ENCODE measurements at regions not wholly inside any gene's neighbourhood (a gene's known extent, or its start where the extent isn't known, plus 50 kb on each side); places are given as distances from the start of the nearest gene placed in this dataset.
"Not testable (repeated sequence)": the region's sequence is repeated elsewhere in the genome, so short reads cannot be mapped to it uniquely, and the experiment has no call there.

- Histone ChIP-seq H3K36me3 (replicated peaks in 1 of 2; ENCODE audit: insufficient read depth in 1 of 2, low read depth in 2 of 2) (no peaks in the 10 kb centered on the region), H3K27ac (no peak overlapping the region), H3K27me3 (no peaks in the 10 kb centered on the region), H3K4me3 (no peak overlapping the region), H3K9me3 (no peaks in the 10 kb centered on the region), H3K4me1 (no peaks in the 10 kb centered on the region)
- ATAC-seq (no peak), DNase-seq (no peak)
- TF ChIP-seq CTCF (IDR thresholded peaks at IDR 0.05) (no peak), POLR2A (IDR thresholded peaks at IDR 0.05) (no peak)
- 51 to 53% methylated on average over 1 of the region's 1 CpG for WGBS, 2 donors
- intact Hi-C loops (cut with DNase I): no loop called here
These were observed 413.0 kb upstream of the CDH9 start for GRCh38 chr5:27451377-27451776.

- ATAC-seq: no peak
- TF ChIP-seq POLR2A (IDR thresholded peaks at IDR 0.05) (no peak), CTCF (IDR thresholded peaks at IDR 0.05) (no peak)
- Histone ChIP-seq H3K36me3 (replicated peaks in 1 of 2; ENCODE audit: insufficient read depth in 1 of 2, low read depth in 2 of 2) (no peaks in the 10 kb centered on the region), H3K4me1 (no peaks in the 10 kb centered on the region), H3K4me3 (no peak overlapping the region), H3K27ac (no peak overlapping the region), H3K9me3 (no peaks in the 10 kb centered on the region), H3K27me3 (no peaks in the 10 kb centered on the region)
- WGBS, 2 donors: 66 to 69% methylated on average over 3 of the region's 3 CpGs
- DNase-seq: no peak
- intact Hi-C loops (cut with DNase I): no loop called here
These were observed 412.2 kb upstream of the CDH9 start for GRCh38 chr5:27450607-27451006.

- DNase-seq; intact Hi-C loops (cut with DNase I); H3K27me3 ChIP-seq; ATAC-seq; H3K4me1 ChIP-seq; H3K36me3 ChIP-seq (replicated peaks in 1 of 2; ENCODE audit: insufficient read depth in 1 of 2, low read depth in 2 of 2); H3K4me3 ChIP-seq; H3K27ac ChIP-seq; H3K9me3 ChIP-seq: not testable (repeated sequence)
- 64 to 87% methylated on average over 12 to 14 of the region's 20 CpGs for WGBS, 2 donors
These were observed 401.0 kb upstream of the CDH9 start for GRCh38 chr5:27439383-27439782.

- TF ChIP-seq CTCF (IDR thresholded peaks at IDR 0.05) (no peak), POLR2A (IDR thresholded peaks at IDR 0.05) (no peak)
- H3K4me3 ChIP-seq: no peak overlapping the region
- 67 to 77% methylated on average over 2 of the region's 2 CpGs for WGBS, 2 donors
- ATAC-seq (no peak), DNase-seq (no peak)
- intact Hi-C loops (cut with DNase I): no loop called here
- no peaks in the 10 kb centered on the region for H3K4me1 ChIP-seq
- no peak overlapping the region for H3K27ac ChIP-seq
- H3K36me3 ChIP-seq (replicated peaks in 1 of 2; ENCODE audit: insufficient read depth in 1 of 2, low read depth in 2 of 2): no peaks in the 10 kb centered on the region
- H3K27me3 ChIP-seq: no peaks in the 10 kb centered on the region
- no peaks in the 10 kb centered on the region for H3K9me3 ChIP-seq
These were observed 399.3 kb upstream of the CDH9 start for GRCh38 chr5:27437594-27438200.

GRCh38 chr5:27434335-27434734 is 395.9 kb upstream of the CDH9 start:
- 51 to 58% methylated on average over 4 of the region's 4 CpGs for WGBS, 2 donors
- ATAC-seq: no peak
- no peak for DNase-seq

More at GRCh38 chr5:27434335-27434734, 395.9 kb upstream of the CDH9 start:
- no peaks in the 10 kb centered on the region for H3K4me1 ChIP-seq
- H3K36me3 ChIP-seq (replicated peaks in 1 of 2; ENCODE audit: insufficient read depth in 1 of 2, low read depth in 2 of 2): no peaks in the 10 kb centered on the region
- no peaks in the 10 kb centered on the region for H3K9me3 ChIP-seq
- no peak overlapping the region for H3K27ac ChIP-seq
- intact Hi-C loops (cut with DNase I): no loop called here
- H3K27me3 ChIP-seq: no peaks in the 10 kb centered on the region
- no peak overlapping the region for H3K4me3 ChIP-seq
- TF ChIP-seq CTCF (IDR thresholded peaks at IDR 0.05) (no peak), POLR2A (IDR thresholded peaks at IDR 0.05) (no peak)

Data from body of pancreas (tissue), 4 donors.